IPS DF 6.9 (cell line): ENCODE measurements at regions not wholly inside any gene's neighbourhood (a gene's known extent, or its start where the extent isn't known, plus 50 kb on each side); places are given as distances from the start of the nearest gene placed in this dataset.

ENCODE experiments used
- DNase-seq: peaks from one replicate; pipeline ENCODE4 v3.0.0-alpha.2; 2013; ENCODE audit warnings: low read depth, low spot score
- H3K27ac ChIP-seq: one replicate; pipeline ENCODE4 v1.5.1; 2013; ENCODE audit warnings: low read length, control low read depth
- H3K27me3 ChIP-seq: 2 replicates; pipeline ENCODE4 v1.6.1; 2013; ENCODE audit warnings: mild to moderate bottlenecking, low read length; ENCODE audit not compliant: control insufficient read depth, insufficient read depth
- H3K36me3 ChIP-seq: 2 replicates; pipeline ENCODE4 v1.6.1; 2013; ENCODE audit warnings: low read length; ENCODE audit not compliant: control insufficient read depth, insufficient read depth
- H3K4me1 ChIP-seq: 2 replicates; pipeline ENCODE4 v1.6.1; 2013; ENCODE audit warnings: low read length; ENCODE audit not compliant: control insufficient read depth, insufficient read depth
- H3K4me3 ChIP-seq: 2 replicates; pipeline ENCODE4 v1.5.1; 2013; ENCODE audit warnings: mild to moderate bottlenecking, low read length
- H3K9me3 ChIP-seq: 2 replicates; pipeline ENCODE4 v1.6.1; 2013; ENCODE audit warnings: low read length, inconsistent platforms; ENCODE audit not compliant: control insufficient read depth, insufficient read depth
- WGBS: extraction: QIAGEN DNeasy Blood & Tissue Kit; methylation state at CpG from one replicate; pipeline ENCODE4 v1.1.7; 2013; ENCODE audit warnings: mixed read lengths, missing lambda C conversion rate; ENCODE audit not compliant: insufficient read length, insufficient coverage; 5-methylcytosine and 5-hydroxymethylcytosine counted together

DNA sequence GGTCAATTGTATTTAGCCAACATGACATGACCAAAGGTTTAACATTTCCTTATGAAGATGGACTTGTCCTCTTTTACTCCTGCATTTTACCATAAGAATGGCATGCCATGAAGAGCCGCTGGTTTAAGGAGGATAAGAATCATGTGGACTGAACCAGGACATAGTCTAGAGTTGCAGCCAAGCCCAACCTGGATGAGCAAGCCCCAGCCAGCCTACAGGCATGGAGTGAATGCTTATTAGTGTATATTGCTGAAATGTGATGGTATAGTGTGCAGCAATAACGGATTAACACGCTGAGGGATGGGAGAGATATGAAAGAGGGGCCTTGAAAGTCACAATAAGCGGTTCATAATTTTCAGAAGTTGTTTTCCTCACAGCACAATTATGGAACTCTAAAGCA, 523.2 kb downstream of the NTRK2 start:
- Histone ChIP-seq H3K9me3 (no peaks in the 10 kb centered on the region), H3K27ac (no peak overlapping the region), H3K4me3 (no peak overlapping the region), H3K36me3 (no peaks in the 10 kb centered on the region), H3K4me1 (no peaks in the 10 kb centered on the region), H3K27me3 (no peaks in the 10 kb centered on the region)
- no peak for DNase-seq
- WGBS = no CpG with 5 or more reads among the region's 4 CpGs

DNA sequence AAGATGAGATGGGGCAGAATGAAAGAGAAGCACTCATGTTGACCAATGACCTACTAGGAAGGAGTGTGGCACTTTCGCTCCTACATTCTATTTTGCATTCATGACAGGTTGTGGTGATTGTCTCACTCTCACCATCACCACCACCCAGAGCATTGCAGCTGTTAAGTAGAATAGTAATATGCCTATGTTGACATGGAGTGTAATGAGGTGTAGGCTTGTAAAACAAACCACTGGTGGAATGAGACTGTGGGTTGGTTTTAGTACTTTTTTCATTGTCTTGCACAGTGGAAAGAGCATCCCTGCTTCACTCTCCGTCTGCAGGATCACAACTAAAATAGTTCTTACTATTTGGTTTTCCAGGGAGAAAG, 516.7 kb downstream of the NTRK2 start:
- Histone ChIP-seq H3K27ac (no peak overlapping the region), H3K36me3 (no peaks in the 10 kb centered on the region), H3K27me3 (no peaks in the 10 kb centered on the region), H3K4me1 (no peaks in the 10 kb centered on the region), H3K9me3 (no peaks in the 10 kb centered on the region), H3K4me3 (no peak overlapping the region)
- DNase-seq = no peak
- no CpG with 5 or more reads among the region's 2 CpGs for WGBS

DNA sequence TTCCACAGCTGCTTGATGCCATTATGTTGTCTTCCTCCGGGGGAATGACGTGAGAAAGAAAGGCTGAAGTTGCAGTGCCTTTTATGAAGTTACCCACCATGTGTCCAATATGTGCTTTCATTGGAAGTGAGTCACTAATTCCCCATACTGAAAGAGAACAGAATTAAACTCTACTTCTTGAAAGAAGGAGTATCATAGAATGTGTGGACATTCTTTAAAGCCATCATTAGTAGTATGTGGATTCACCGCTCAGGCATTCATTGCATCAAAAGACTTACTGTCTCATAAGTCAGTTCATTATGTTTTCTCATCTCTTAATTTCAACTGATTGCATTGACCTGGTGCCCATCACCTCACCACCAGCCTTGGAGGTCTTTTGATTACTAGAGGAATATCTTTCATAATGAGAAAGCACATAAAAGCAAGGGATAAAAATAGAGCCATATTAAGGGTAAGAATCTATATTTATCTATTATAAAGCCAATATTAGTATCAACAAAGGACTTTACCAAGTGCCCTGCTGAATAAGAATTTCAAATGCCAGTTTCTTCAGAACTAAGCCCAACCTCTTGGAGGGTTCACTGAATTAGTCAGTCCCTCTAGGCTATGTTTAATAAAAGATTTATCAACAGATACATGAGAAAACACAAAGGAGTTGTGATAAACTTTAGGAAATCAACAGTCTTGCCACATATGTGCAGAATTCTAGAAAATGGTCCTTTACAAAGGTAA, 516.1 kb downstream of the NTRK2 start:
- no peak for DNase-seq
- H3K27me3 ChIP-seq = no peaks in the 10 kb centered on the region
- H3K27ac ChIP-seq = no peak overlapping the region
- H3K4me1 ChIP-seq = no peaks in the 10 kb centered on the region
- no peaks in the 10 kb centered on the region for H3K9me3 ChIP-seq
- no peaks in the 10 kb centered on the region for H3K36me3 ChIP-seq
- H3K4me3 ChIP-seq = no peak overlapping the region
- no CpG with 5 or more reads among the region's 3 CpGs for WGBS

DNA sequence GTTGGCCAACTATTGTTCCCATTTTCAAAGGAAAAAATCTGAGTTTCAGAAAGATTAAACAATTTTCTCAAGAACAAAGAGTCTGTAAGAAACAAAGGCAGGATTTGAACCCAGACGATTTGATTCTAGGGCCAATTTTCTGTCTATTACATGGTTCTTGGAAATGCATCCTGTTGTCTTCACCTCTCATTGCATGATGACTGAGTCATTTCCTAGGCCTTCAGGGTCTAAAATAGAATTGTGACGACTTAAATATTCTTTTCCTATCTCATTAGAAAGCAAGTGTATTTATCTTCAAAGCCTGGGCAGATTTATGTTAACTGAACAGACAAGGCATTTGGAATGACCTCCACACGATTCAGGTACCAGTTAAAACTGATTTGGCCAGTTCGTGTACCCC, 512.9 kb downstream of the NTRK2 start:
- no peaks in the 10 kb centered on the region for H3K9me3 ChIP-seq
- no peaks in the 10 kb centered on the region for H3K4me1 ChIP-seq
- no CpG with 5 or more reads among the region's 4 CpGs for WGBS
- no peak for DNase-seq
- H3K27ac ChIP-seq = no peak overlapping the region
- H3K36me3 ChIP-seq = no peaks in the 10 kb centered on the region
- no peak overlapping the region for H3K4me3 ChIP-seq
- no peaks in the 10 kb centered on the region for H3K27me3 ChIP-seq

DNA sequence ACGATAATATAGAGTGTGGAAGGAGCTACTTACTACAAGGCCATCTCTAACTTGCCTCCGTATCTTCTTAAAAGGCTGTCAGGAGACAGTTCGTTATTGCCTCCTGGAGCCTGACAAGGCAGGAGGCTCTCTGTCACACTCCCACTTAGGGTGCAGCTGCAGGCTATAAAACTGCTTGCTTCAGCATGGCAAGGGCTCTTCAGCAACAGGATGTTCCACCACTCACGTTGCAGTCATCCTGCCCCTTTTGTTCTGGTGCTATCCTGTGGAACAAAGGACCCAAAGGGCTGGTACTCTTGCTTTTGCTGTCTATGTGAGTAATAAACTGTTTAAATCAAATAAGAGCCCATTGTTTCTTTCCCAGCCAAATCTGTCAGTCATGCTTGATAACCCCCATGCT, 508.9 kb downstream of the NTRK2 start:
- H3K36me3 ChIP-seq = no peaks in the 10 kb centered on the region
- H3K9me3 ChIP-seq = no peaks in the 10 kb centered on the region
- WGBS = no CpG with 5 or more reads among the region's 4 CpGs
- no peak for DNase-seq
- no peak overlapping the region for H3K27ac ChIP-seq
- H3K27me3 ChIP-seq = no peaks in the 10 kb centered on the region
- H3K4me3 ChIP-seq = no peak overlapping the region
- no peaks in the 10 kb centered on the region for H3K4me1 ChIP-seq

DNA sequence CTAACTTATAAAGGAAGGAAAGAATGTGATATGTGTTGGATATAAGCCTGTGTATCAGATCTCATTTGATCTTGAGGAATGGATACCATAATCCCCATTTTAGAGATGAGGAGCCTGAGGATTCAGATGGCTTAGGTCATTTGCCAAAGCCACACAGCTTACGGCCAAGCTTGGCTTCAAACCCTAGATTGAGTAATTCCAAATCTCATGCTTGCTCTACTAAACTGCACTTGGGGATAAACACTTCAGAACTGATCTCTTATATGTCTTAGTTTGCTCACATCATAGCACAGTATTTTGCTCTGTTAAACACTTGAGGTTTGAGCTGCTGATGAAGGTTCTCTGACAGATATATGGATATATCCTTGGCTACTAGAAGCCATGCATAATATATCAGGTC, 504.4 kb downstream of the NTRK2 start:
- DNase-seq = no peak
- H3K36me3 ChIP-seq = no peaks in the 10 kb centered on the region
- H3K4me3 ChIP-seq = no peak overlapping the region
- H3K9me3 ChIP-seq = no peaks in the 10 kb centered on the region
- no peaks in the 10 kb centered on the region for H3K27me3 ChIP-seq
- H3K4me1 ChIP-seq = 0 out of 2 replicates have a peak, but pooled peaks cover 1% of the 10 kb centered on the region
- H3K27ac ChIP-seq = no peak overlapping the region
- WGBS = no CpG with 5 or more reads among the region's 1 CpG

DNA sequence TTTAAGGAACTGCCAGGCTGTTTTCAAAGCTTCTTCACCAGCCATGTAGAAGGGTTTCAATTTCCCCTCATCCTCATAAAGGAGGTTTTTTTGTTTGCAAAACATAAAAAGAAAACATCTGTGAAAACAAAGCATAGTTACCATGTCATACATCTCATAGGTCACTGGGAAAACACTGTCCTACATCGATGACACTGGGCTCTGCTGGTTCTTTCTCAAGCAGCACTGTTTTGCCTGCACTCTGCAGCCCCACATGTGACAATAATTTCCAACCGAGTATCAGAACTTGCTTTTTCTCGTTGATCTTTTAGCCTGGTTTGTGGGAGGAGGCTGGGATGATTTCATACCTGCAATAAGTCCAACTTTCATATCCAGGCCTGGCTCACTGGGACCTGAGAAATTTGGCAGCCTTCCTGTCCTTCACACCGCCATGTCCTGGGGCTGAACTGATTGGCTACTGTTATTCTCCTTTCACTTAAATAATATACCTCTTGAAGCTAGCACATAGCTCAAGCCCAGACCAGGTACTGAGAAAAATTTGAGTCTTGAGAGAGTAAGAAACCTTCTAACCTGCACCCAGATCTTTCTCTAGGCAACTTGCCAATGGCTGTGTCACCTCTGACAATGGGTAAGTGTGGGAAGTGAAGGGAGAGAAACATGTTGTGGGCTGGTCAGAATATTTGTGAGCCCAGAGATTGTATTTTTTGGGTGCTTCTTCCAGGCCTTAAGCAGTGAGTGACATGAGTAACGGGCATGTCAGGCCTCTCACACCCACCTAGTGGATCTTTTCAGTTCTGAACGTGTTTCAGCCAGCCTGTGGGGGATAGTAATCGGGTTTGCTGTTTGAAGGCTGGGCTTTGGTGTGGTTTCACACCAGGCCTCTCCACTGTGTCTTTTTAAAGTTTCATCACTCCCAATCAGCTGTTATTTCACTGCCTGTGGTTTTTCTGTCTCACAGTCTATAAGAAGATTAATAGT, 502.8 kb downstream of the NTRK2 start:
- Histone ChIP-seq H3K9me3 (no peaks in the 10 kb centered on the region), H3K27ac (no peak overlapping the region), H3K4me1 (0 out of 2 replicates have a peak, but pooled peaks cover 1% of the 10 kb centered on the region), H3K36me3 (no peaks in the 10 kb centered on the region), H3K4me3 (no peak overlapping the region), H3K27me3 (no peaks in the 10 kb centered on the region)
- WGBS = no CpG with 5 or more reads among the region's 7 CpGs
- DNase-seq = no peak

DNA sequence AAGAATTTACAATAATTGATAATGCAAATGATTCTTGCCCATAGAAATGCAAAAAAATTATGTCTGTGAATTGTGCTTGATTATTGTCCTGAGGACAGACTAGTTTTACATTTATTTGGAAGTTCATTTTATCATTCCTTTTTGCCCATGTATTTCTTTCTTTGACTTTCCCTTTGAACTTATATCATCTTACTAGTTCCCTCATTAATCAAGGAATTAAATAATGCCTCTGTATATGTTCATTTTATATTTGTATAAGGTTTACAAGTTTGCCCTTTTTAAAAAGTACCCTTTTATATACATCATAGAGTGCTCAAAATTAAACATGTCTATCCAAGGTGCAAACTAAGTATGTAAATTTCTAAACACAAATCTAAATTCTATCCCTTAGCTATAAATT, 501.6 kb downstream of the NTRK2 start:
- Histone ChIP-seq H3K4me3 (no peak overlapping the region), H3K36me3 (no peaks in the 10 kb centered on the region), H3K9me3 (no peaks in the 10 kb centered on the region), H3K27me3 (no peaks in the 10 kb centered on the region), H3K4me1 (0 out of 2 replicates have a peak, but pooled peaks cover 1% of the 10 kb centered on the region), H3K27ac (no peak overlapping the region)
- DNase-seq = no peak

DNA sequence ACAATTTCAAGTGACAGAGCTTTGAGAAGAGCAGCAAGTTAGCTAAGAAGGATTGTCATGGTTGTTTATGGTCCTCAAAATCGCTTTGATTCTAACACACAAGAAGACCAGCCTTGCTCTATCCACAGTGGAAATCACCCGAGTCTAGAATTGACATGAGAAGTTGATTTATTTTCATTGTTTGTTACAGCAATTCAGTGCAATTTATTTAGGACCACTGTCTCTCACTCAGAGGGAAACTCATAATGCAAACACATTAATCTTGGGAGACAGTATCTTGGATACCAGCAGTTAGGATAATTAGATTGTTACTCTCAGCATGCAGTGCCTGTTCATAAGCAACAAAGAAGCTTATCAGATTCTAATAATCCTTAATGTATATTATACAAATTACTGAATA, 498.9 kb downstream of the NTRK2 start:
- Histone ChIP-seq H3K27me3 (no peaks in the 10 kb centered on the region), H3K36me3 (no peaks in the 10 kb centered on the region), H3K9me3 (no peaks in the 10 kb centered on the region), H3K27ac (no peak overlapping the region), H3K4me3 (no peak overlapping the region), H3K4me1 (0 out of 2 replicates have a peak, but pooled peaks cover 1% of the 10 kb centered on the region)
- WGBS = no CpG with 5 or more reads among the region's 2 CpGs
- no peak for DNase-seq

DNA sequence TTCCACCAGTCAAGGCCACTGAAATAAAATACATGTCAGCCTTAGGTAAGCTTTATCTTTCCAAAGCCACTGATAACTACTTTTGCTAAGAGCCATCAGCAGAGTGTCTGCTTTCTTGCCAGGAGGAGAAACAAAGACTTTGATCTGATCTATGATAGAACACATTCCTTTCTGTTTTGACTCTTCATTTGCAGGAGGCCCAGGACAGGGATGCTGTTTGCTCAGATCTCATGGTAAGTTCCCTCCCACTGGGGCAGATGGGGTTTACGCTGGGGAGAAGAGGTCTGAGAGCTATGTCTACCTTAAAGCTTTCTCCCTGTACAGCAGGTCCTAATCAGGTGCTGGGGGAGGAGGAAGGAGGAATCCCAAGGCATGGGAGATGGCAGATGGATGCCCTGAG, 497.6 kb downstream of the NTRK2 start:
- Histone ChIP-seq H3K9me3 (no peaks in the 10 kb centered on the region), H3K4me1 (no peaks in the 10 kb centered on the region), H3K27me3 (no peaks in the 10 kb centered on the region), H3K27ac (no peak overlapping the region), H3K36me3 (no peaks in the 10 kb centered on the region), H3K4me3 (no peak overlapping the region)
- no CpG with 5 or more reads among the region's 1 CpG for WGBS
- DNase-seq = no peak
